Activated T-helper 17 cell treated with anti-CD3 and anti-CD28 coated beads, Interleukin-2, amount 50 U/mL, for 72 hours (primary cell): ENCODE measurements at regions not wholly inside any gene's neighbourhood (a gene's known extent, or its start where the extent isn't known, plus 50 kb on each side); places are given as distances from the start of the nearest gene placed in this dataset.

Experiments used
- ATAC-seq: fragments of 150-1000 bp; cut with Tn5 transposase; replicated peaks from 2 replicates; pipeline ENCODE4 v1.10.0; 2021; ENCODE audit warnings: mild to moderate bottlenecking, moderate library complexity
- H3K27ac Mint-ChIP-seq: one replicate; pipeline ENCODE4 v1.8.0; 2022; ENCODE audit warnings: mixed read lengths
- H3K27me3 Mint-ChIP-seq: one replicate; pipeline ENCODE4 v1.8.0; 2022; ENCODE audit warnings: mixed read lengths
- H3K36me3 Mint-ChIP-seq: one replicate; pipeline ENCODE4 v1.8.0; 2022; ENCODE audit warnings: low read depth, mild to moderate bottlenecking, mixed read lengths
- H3K4me1 Mint-ChIP-seq: one replicate; pipeline ENCODE4 v1.8.0; 2022; ENCODE audit warnings: mixed read lengths
- H3K4me3 Mint-ChIP-seq: one replicate; pipeline ENCODE4 v1.8.0; 2022; ENCODE audit warnings: mild to moderate bottlenecking, mixed read lengths
- H3K9me3 Mint-ChIP-seq: one replicate; pipeline ENCODE4 v1.8.0; 2022; ENCODE audit warnings: mixed read lengths

GRCh38 chr21:43311301-43311817, 115.6 kb downstream of the SIK1 start:
- Mint-ChIP-seq H3K9me3 (no peaks in the 10 kb centered on the region), H3K4me3 (no peak overlapping the region), H3K27ac (no peak overlapping the region), H3K27me3 (peaks cover 16% of the 10 kb centered on the region), H3K36me3 (no peaks in the 10 kb centered on the region), H3K4me1 (peaks cover 13% of the 10 kb centered on the region)
- ATAC-seq = no peak

DNA sequence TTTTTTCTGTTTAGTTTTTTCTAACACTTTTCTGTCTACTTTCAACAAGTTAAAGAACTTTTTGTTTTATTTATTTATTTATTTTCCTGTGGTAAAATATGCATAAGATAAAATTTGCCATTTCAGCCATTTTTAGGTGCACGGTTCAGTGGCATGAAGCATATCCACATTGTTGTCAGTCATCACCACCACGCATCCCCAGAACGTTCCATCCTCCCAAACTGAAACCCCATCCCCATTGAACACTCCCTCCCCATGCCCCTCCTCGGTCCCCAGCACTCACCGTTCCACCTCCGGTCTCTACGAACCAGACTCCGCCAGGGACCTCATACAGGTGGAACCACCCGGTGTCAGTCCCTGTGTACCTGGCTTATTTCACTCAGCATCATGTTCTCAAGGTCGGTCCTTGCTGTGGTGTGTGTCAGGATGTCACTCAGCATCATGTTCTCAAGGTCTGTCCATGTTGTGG, 118.1 kb downstream of the SIK1 start:
- Mint-ChIP-seq H3K27ac (no peak overlapping the region), H3K9me3 (no peaks in the 10 kb centered on the region), H3K36me3 (no peaks in the 10 kb centered on the region), H3K4me3 (no peak overlapping the region), H3K4me1 (peaks cover 13% of the 10 kb centered on the region), H3K27me3 (peaks cover 7% of the 10 kb centered on the region)
- ATAC-seq = no peak

GRCh38 chr21:43308101-43308814, 118.7 kb downstream of the SIK1 start:
- H3K36me3 Mint-ChIP-seq = no peaks in the 10 kb centered on the region
- H3K4me3 Mint-ChIP-seq = no peak overlapping the region
- no peaks in the 10 kb centered on the region for H3K9me3 Mint-ChIP-seq
- H3K4me1 Mint-ChIP-seq = peaks cover 13% of the 10 kb centered on the region
- H3K27ac Mint-ChIP-seq = peak overlapping the region; percentile 56
- no peak for ATAC-seq
- H3K27me3 Mint-ChIP-seq = peaks cover 7% of the 10 kb centered on the region

GRCh38 chr21:43307677-43308070, 119.3 kb downstream of the SIK1 start:
- Mint-ChIP-seq H3K4me1 (peaks cover 13% of the 10 kb centered on the region), H3K27ac (peak overlapping the region; percentile 56), H3K4me3 (peak overlapping the region; percentile 36), H3K9me3 (no peaks in the 10 kb centered on the region), H3K27me3 (peaks cover 7% of the 10 kb centered on the region), H3K36me3 (no peaks in the 10 kb centered on the region)
- no peak for ATAC-seq

DNA sequence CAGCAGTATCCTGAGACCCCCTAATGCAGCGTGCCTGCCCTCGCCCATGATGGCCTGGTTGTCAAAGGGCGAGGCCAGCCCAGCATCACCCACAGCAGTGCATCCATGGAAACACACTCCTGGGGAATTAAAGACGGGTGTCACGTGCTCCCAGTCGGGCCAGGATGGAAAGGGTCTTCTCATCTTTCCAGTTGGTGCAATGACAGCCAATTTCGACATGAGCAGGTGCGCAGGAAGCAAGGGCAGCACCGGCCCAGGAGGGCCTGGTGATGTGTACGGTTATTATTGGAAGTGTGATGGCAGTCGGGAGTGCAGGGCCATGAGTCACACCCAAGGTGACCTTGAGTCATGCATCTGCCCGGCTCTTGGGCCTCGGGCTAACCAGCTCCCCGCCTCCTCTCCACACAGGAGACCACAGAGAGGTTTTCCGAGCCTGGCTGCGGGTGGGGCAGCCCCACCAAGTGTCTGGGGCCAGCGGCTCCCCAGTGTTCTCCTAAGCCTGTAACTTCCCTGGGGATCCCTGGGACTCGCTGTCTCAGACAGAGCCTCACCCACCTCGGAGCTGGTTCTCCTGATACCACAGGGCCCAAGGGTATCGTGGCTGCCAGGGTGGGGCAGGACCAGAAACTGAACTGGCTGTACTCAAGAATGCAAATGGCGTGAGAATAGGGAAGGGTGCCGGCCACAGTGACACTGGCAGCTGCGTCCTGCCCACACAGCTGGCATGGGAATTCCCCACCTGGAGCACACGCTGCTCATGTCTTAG, 119.8 kb downstream of the SIK1 start:
- Mint-ChIP-seq H3K4me1 (peaks cover 13% of the 10 kb centered on the region), H3K4me3 (peak overlapping the region; percentile 36), H3K9me3 (no peaks in the 10 kb centered on the region), H3K27ac (peak overlapping the region; percentile 56), H3K36me3 (no peaks in the 10 kb centered on the region), H3K27me3 (peaks cover 7% of the 10 kb centered on the region)
- ATAC-seq = peak; percentile 94

DNA sequence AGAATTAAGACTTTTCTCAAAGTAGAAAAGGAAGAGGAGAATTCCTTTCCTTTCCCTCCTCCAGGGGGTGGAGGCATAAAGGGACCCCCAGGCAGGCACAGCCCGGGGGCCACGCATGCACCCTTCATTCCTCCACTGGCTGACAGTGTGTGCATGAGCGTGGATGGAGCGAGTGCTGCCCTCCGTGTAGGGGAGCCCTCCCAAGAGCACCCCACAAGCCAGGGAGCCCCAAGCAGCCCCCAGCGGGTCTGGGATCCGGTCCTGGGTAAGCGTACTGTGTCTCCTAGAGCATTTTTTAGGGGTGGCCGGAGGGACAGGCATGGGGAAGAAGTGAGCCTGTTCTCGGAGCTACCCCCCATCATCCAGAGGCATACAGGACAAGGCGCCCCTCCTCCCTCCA, 120.5 kb downstream of the SIK1 start:
- Mint-ChIP-seq H3K36me3 (no peaks in the 10 kb centered on the region), H3K27ac (no peak overlapping the region), H3K4me1 (peaks cover 13% of the 10 kb centered on the region), H3K9me3 (no peaks in the 10 kb centered on the region), H3K27me3 (peaks cover 7% of the 10 kb centered on the region), H3K4me3 (no peak overlapping the region)
- no peak for ATAC-seq

- H3K36me3 Mint-ChIP-seq = no peaks in the 10 kb centered on the region
- H3K9me3 Mint-ChIP-seq = no peaks in the 10 kb centered on the region
- H3K27ac Mint-ChIP-seq = no peak overlapping the region
- peaks cover 6% of the 10 kb centered on the region for H3K27me3 Mint-ChIP-seq
- no peak overlapping the region for H3K4me3 Mint-ChIP-seq
- no peak for ATAC-seq
- H3K4me1 Mint-ChIP-seq = peaks cover 13% of the 10 kb centered on the region
Observed at GRCh38 chr21:43305811-43306311, 121.1 kb downstream of the SIK1 start.

- ATAC-seq = no peak
- Mint-ChIP-seq H3K4me3 (no peak overlapping the region), H3K27me3 (peaks cover 3% of the 10 kb centered on the region)
Observed at GRCh38 chr21:43305336-43305665, 121.6 kb downstream of the SIK1 start.

DNA sequence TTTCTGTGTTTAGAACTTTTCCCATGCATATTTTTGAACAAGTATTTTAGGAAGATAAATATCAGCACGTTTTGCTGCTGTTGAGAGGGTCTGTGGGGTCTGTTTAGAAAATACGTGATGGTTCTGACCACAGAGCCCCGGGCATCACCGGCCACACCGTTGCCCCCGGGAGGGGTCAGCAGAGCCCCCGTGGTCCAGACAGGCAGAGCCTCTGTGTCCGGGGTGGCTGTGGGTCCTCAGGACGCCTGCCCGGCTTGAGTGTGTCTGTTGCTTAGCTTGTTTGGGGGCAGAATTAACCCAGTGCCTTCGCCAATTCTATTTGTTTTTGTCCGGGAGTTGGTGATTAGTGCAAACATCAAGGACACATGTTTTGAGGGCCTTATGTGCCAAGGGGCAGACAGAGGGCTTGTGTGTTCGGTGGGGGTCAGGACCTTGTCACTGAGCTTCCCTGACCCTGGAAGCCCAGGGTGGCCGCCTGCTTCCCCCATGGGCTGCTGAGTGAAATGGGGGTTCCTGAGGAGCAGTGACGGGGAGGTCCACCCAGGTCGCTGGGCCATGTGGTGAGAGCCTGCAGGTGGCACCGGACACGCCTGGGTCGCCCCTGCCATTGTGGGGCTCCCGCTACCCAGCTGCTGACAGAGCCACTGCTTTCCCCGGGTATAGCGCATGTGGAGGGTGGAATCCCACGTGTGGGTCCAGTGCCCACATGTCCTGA, 122.2 kb downstream of the SIK1 start:
- no peaks in the 10 kb centered on the region for H3K9me3 Mint-ChIP-seq
- ATAC-seq = no peak
- peaks cover 13% of the 10 kb centered on the region for H3K4me1 Mint-ChIP-seq
- no peaks in the 10 kb centered on the region for H3K36me3 Mint-ChIP-seq
- H3K4me3 Mint-ChIP-seq = no peak overlapping the region
- H3K27me3 Mint-ChIP-seq = peaks cover 3% of the 10 kb centered on the region
- H3K27ac Mint-ChIP-seq = no peak overlapping the region

More at GRCh38 chr21:43305336-43305665, 121.6 kb downstream of the SIK1 start:
- Mint-ChIP-seq H3K36me3 (no peaks in the 10 kb centered on the region), H3K4me1 (peaks cover 13% of the 10 kb centered on the region), H3K27ac (no peak overlapping the region), H3K9me3 (no peaks in the 10 kb centered on the region)

DNA sequence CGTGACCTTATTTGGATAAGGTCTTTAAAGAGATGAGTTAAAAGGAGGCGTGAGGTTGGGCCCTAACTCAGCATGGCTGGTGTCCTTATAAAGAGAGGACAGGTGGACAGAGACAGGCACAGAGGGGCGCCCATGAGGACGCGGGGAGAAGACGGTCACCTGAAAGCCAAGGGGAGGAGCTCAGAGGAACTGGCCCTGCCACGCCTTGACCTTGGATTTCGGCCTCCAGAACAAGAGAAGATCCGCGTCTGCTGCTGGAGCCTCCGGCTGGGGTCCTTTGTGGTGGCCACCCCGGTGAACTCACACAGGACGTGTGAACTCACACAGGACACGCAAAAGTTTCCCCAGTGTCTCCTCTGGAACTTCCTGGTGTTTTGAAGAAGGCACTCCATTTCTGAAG, 122.7 kb downstream of the SIK1 start:
- H3K4me3 Mint-ChIP-seq = no peak overlapping the region
- no peak overlapping the region for H3K27ac Mint-ChIP-seq
- H3K36me3 Mint-ChIP-seq = no peaks in the 10 kb centered on the region
- H3K27me3 Mint-ChIP-seq = peaks cover 3% of the 10 kb centered on the region
- H3K4me1 Mint-ChIP-seq = peaks cover 13% of the 10 kb centered on the region
- ATAC-seq = no peak
- no peaks in the 10 kb centered on the region for H3K9me3 Mint-ChIP-seq

GRCh38 chr21:43303275-43304178, 123.4 kb downstream of the SIK1 start:
- Mint-ChIP-seq H3K9me3 (no peaks in the 10 kb centered on the region), H3K27me3 (peaks cover 3% of the 10 kb centered on the region), H3K36me3 (no peaks in the 10 kb centered on the region), H3K27ac (no peak overlapping the region), H3K4me1 (peaks cover 13% of the 10 kb centered on the region), H3K4me3 (no peak overlapping the region)
- ATAC-seq = no peak

- no peak overlapping the region for H3K27ac Mint-ChIP-seq
- no peaks in the 10 kb centered on the region for H3K36me3 Mint-ChIP-seq
- ATAC-seq = no peak
- H3K4me3 Mint-ChIP-seq = no peak overlapping the region
- no peaks in the 10 kb centered on the region for H3K27me3 Mint-ChIP-seq
- H3K4me1 Mint-ChIP-seq = peaks cover 10% of the 10 kb centered on the region
- H3K9me3 Mint-ChIP-seq = no peaks in the 10 kb centered on the region
Observed at GRCh38 chr21:43302769-43303168, 124.2 kb downstream of the SIK1 start.

- Mint-ChIP-seq H3K4me3 (no peak overlapping the region), H3K27me3 (no peaks in the 10 kb centered on the region), H3K36me3 (no peaks in the 10 kb centered on the region), H3K9me3 (no peaks in the 10 kb centered on the region), H3K27ac (no peak overlapping the region), H3K4me1 (peaks cover 4% of the 10 kb centered on the region)
- ATAC-seq = no peak
Observed at GRCh38 chr21:43302062-43302700, 124.8 kb downstream of the SIK1 start.
